ENCODE measurements at regions not wholly inside any gene's neighbourhood (a gene's known extent, or its start where the extent isn't known, plus 50 kb on each side); places are given as distances from the start of the nearest gene placed in this dataset.

DNA sequence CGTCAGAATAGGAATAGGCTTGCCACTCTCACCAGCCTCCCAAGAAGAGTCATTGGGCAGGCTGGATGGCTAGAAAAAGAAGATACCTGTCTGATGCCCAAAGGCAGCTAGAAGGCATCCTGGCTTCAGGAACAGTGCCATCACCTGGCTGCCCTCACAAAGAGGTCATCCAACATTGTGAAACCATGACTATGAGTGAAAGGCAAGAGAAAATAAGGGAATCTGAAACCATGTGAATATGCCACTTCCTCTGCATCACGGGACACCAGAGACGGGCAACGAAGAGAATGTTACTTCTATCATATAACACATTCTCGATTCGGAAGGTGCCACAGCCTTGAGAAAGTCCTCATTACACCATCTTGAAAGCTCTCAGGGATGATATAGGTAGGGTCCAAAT, 182.0 kb downstream of the DAD1 start:
- no peak overlapping the region for H2BK12ac ChIP-seq (ENCODE audit: low read depth, low read length)
- no peak overlapping the region for H4K91ac ChIP-seq (replicated peaks; ENCODE audit: insufficient read length, low read length)
- DNase-seq (ENCODE audit: low read depth in 1 of 2, low spot score in 2 of 2), result no peak
- H4K20me1 ChIP-seq (replicated peaks in 1 of 2; ENCODE audit: control insufficient read depth in 1 of 2, insufficient read depth in 2 of 2, low read length in 2 of 2), result no peaks in the 10 kb centered on the region
- H2BK20ac ChIP-seq (ENCODE audit: low read length), result no peak overlapping the region
- no peak overlapping the region for H3K4me2 ChIP-seq (ENCODE audit: insufficient read depth in 1 of 2, low read depth in 2 of 2, low read length in 2 of 2)
- no peak overlapping the region for H2BK15ac ChIP-seq (ENCODE audit: low read length)
- H3K79me1 ChIP-seq (ENCODE audit: low read depth, low read length), result no peaks in the 10 kb centered on the region
- TF ChIP-seq TAF1 (IDR thresholded peaks at IDR 0.05; ENCODE audit: low read depth, low read length) (no peak), BACH1 (IDR thresholded peaks at IDR 0.05; ENCODE audit: low read length) (no peak), EZH2 (IDR thresholded peaks at IDR 0.05; ENCODE audit: low read depth, low read length, severe bottlenecking) (no peak), RBBP5 (IDR thresholded peaks at IDR 0.05; ENCODE audit: borderline replicate concordance, low read depth, low read length) (no peak), SIN3A (conservative IDR thresholded peaks at IDR 0.05 in 1 of 2, IDR thresholded peaks at IDR 0.05 in 1 of 2; ENCODE audit: low read depth in 1 of 2, low read length in 2 of 2) (no peak), TBP (IDR thresholded peaks at IDR 0.05; ENCODE audit: low read depth, low read length) (no peak)
- TF ChIP-seq, protein P1, sequence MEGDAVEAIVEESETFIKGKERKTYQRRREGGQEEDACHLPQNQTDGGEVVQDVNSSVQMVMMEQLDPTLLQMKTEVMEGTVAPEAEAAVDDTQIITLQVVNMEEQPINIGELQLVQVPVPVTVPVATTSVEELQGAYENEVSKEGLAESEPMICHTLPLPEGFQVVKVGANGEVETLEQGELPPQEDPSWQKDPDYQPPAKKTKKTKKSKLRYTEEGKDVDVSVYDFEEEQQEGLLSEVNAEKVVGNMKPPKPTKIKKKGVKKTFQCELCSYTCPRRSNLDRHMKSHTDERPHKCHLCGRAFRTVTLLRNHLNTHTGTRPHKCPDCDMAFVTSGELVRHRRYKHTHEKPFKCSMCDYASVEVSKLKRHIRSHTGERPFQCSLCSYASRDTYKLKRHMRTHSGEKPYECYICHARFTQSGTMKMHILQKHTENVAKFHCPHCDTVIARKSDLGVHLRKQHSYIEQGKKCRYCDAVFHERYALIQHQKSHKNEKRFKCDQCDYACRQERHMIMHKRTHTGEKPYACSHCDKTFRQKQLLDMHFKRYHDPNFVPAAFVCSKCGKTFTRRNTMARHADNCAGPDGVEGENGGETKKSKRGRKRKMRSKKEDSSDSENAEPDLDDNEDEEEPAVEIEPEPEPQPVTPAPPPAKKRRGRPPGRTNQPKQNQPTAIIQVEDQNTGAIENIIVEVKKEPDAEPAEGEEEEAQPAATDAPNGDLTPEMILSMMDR (IDR thresholded peaks at IDR 0.05; ENCODE audit: control extremely low read depth in 1 of 3, insufficient read depth in 1 of 3, low read depth in 1 of 3, low read length in 3 of 3), result no peak
- H3K14ac ChIP-seq (ENCODE audit: insufficient read length), result no peak overlapping the region
- H4K5ac ChIP-seq (ENCODE audit: insufficient read length, low read depth, low read length), result no peak overlapping the region
- no peak overlapping the region for H3K18ac ChIP-seq (ENCODE audit: extremely low read depth, low read length)
- H3K9ac ChIP-seq (replicated peaks in 1 of 4; ENCODE audit: extremely low read depth in 1 of 4, low read depth in 3 of 4, low read length in 3 of 4), result no peak overlapping the region
- FAIRE-seq, result no peak
- CTCF ChIA-PET (ENCODE audit: partially characterized antibody), result interaction anchor here (1.2 to 2.7 kb wide), 2 partner anchors 15 to 17 kb away, joined by 3 to 8 read pairs; no protein-coding TSS in a partner anchor
- no peak overlapping the region for H2AFZ ChIP-seq (ENCODE audit: low read length)
- no peak overlapping the region for H3K27ac ChIP-seq (ENCODE audit: low read depth, low read length)
- H3K27me3 ChIP-seq (replicated peaks in 1 of 4; ENCODE audit: control insufficient read depth in 3 of 4, extremely low read depth in 1 of 4, insufficient read depth in 3 of 4, low read length in 3 of 4), result no peaks in the 10 kb centered on the region
- H3K79me2 ChIP-seq (ENCODE audit: control insufficient read depth in 1 of 2, insufficient read depth in 2 of 2, low read length in 2 of 2), result no peaks in the 10 kb centered on the region
- H3K36me3 ChIP-seq (ENCODE audit: control insufficient read depth in 2 of 4, insufficient read depth in 4 of 4, low read length in 3 of 4), result no peaks in the 10 kb centered on the region
- no peak overlapping the region for H3K4me3 ChIP-seq (ENCODE audit: extremely low read depth in 1 of 4, insufficient read depth in 2 of 4, low read depth in 3 of 4, low read length in 4 of 4)
- no peaks in the 10 kb centered on the region for H3K9me3 ChIP-seq (ENCODE audit: insufficient read depth in 2 of 2, low read depth in 1 of 2, low read length in 1 of 2)
- H3K4ac ChIP-seq (replicated peaks; ENCODE audit: insufficient read length, low read depth, low read length), result no peak overlapping the region
- H3K23ac ChIP-seq (ENCODE audit: insufficient read length), result no peak overlapping the region
- no peak overlapping the region for H2BK5ac ChIP-seq (ENCODE audit: low read depth, low read length)
- POLR2A ChIA-PET (ENCODE audit: partially characterized antibody), result no interaction called here
- no peak overlapping the region for H2AK5ac ChIP-seq (ENCODE audit: low read depth, low read length)
- H2BK120ac ChIP-seq (replicated peaks; ENCODE audit: low read depth, low read length), result no peak overlapping the region
- H3K56ac ChIP-seq (replicated peaks; ENCODE audit: insufficient read length, low read depth, low read length), result no peak overlapping the region
- H3K4me1 ChIP-seq (replicated peaks in 1 of 4; ENCODE audit: control insufficient read depth in 3 of 4, insufficient read depth in 4 of 4, low read length in 3 of 4), result no peaks in the 10 kb centered on the region
- H4K8ac ChIP-seq (ENCODE audit: extremely low read depth, insufficient read depth, low read length), result no peak overlapping the region
- no peaks in the 10 kb centered on the region for H3K23me2 ChIP-seq (ENCODE audit: low read depth, low read length)
- 95% methylated on average over 6 of the region's 6 CpGs; no CpG with 5 or more reads in 1 of the 2 experiments for WGBS, 2 experiments (ENCODE audit: extremely low coverage in 1 of 2, insufficient coverage in 1 of 2, insufficient read length in 1 of 2, insufficient replicate concordance in 2 of 2, low coverage in 1 of 2, low lambda C conversion rate in 2 of 2, missing lambda C conversion rate in 1 of 2)
